ENCODE measurements at regions not wholly inside any gene's neighbourhood (a gene's known extent, or its start where the extent isn't known, plus 50 kb on each side); places are given as distances from the start of the nearest gene placed in this dataset.

DNA sequence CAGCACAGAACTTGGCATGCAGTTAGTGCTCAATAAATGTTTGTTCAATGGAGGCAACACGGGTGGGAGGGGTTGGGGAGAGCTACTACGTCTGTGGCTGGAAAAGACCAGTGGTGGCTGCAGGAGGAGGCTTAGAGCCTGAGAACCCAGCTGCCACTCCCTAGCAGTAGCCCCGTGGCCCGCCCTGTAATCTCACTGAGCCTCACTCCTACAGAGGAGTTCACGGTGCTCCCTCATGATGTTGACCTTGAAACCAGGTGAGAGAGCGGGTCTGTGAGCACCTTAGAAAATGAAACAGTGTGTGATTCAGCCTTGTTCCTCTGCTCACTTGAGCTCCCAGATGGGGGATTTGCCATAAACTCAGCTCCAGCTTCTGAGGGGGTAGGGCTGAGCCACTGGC is 299.6 kb downstream of the NPHP4 start:
- Histone ChIP-seq H3K4me3 (replicated peaks in 1 of 2; ENCODE audit: low read depth in 1 of 2, low read length in 2 of 2) (no peak overlapping the region), H3K9me2 (ENCODE audit: insufficient read depth) (no peaks in the 10 kb centered on the region), H3K27ac (ENCODE audit: low read depth, low read length) (no peak overlapping the region), H4K20me1 (ENCODE audit: insufficient read depth) (no peaks in the 10 kb centered on the region), H3K27me3 (ENCODE audit: insufficient read depth, low read length) (peaks cover 29% of the 10 kb centered on the region), H3K4me2 (ENCODE audit: low read length) (no peak overlapping the region), H3K9me3 (ENCODE audit: control insufficient read depth in 1 of 2, insufficient read depth in 1 of 2, low read depth in 1 of 2, low read length in 2 of 2) (no peaks in the 10 kb centered on the region), H3K79me2 (ENCODE audit: insufficient read depth, low read length) (no peaks in the 10 kb centered on the region), H2AFZ (ENCODE audit: low read depth, low read length, poor library complexity, severe bottlenecking) (no peak overlapping the region), H3K4me1 (ENCODE audit: control insufficient read depth in 1 of 2, insufficient read depth in 2 of 2, low read length in 2 of 2) (no peaks in the 10 kb centered on the region), H3K9ac (ENCODE audit: low read length) (no peak overlapping the region), H3K36me3 (ENCODE audit: control insufficient read depth in 1 of 2, insufficient read depth in 2 of 2, low read length in 2 of 2) (no peaks in the 10 kb centered on the region)
- ATAC-seq (no peak), DNase-seq (ENCODE audit: low read depth, low spot score) (no peak)
- CTCF ChIA-PET, result no interaction called here
- RAD21 ChIA-PET (ENCODE audit: low non-redundant PET in 1 of 2, low total read pairs in 2 of 2, uncharacterized antibody in 2 of 2, unreplicated experiment in 2 of 2), result no interaction called here
- POLR2A ChIA-PET, result no interaction called here
- TF ChIP-seq POLR2A (IDR thresholded peaks at IDR 0.05; ENCODE audit: borderline replicate concordance, extremely low read depth, insufficient read depth, insufficient read length) (no peak), POLR2AphosphoS5 (IDR thresholded peaks at IDR 0.05; ENCODE audit: low read depth, low read length) (no peak), CEBPB (IDR thresholded peaks at IDR 0.05; ENCODE audit: low read depth) (no peak), ELF1 (IDR thresholded peaks at IDR 0.05; ENCODE audit: borderline replicate concordance, low read depth) (no peak)
- no TSS peak for BruUV-seq (replicated peaks)
- intact Hi-C loops (cut with micrococcal nuclease), result no loop called here

DNA sequence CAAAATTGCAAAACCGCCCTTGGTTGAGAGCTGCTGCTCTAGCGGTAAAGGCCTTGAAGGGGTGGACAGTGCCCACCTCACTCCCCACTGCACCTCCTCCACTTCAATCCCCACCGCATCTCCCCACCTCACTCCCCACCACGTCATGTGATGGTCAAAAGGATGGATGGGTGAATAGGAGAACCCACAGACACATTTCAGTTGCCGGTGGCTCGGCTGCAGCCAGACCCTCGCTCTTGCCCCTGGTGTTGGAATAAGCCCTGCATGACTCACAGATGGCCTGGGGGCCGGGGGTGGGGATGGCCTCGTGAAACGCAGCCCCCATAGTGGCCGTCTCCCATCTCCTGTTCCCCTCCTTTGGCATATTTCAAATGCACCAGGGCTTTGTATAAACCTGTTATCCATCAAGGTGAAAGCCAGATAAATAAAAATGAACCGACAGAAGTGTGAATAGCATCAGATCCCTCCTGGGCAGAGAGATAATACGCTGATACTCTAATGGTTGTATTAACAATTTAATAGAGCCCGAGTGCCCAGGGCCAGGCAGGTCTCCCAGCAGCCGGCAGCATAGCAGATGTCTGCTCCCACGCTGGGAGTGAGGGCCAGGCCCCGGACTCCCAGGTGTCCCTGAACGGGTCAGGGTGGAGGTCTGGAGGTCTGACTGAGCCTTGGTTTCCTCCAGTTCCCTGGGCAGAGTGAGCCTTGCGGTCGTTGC is 300.3 kb downstream of the NPHP4 start:
- ATAC-seq, result no peak
- peaks cover 24% of the 10 kb centered on the region for H3K27me3 ChIP-seq (ENCODE audit: insufficient read depth, low read length)
- CTCF ChIA-PET, result no interaction called here

More for the DNA sequence above, 300.3 kb downstream of the NPHP4 start:
- no peaks in the 10 kb centered on the region for H4K20me1 ChIP-seq (ENCODE audit: insufficient read depth)
- DNase-seq (ENCODE audit: low read depth, low spot score), result no peak
- POLR2A ChIA-PET, result no interaction called here
- H3K27ac ChIP-seq (ENCODE audit: low read depth, low read length), result no peak overlapping the region
- no peaks in the 10 kb centered on the region for H3K79me2 ChIP-seq (ENCODE audit: insufficient read depth, low read length)
- H3K9me3 ChIP-seq (ENCODE audit: control insufficient read depth in 1 of 2, insufficient read depth in 1 of 2, low read depth in 1 of 2, low read length in 2 of 2), result no peaks in the 10 kb centered on the region
- no peak overlapping the region for H2AFZ ChIP-seq (ENCODE audit: low read depth, low read length, poor library complexity, severe bottlenecking)
- no peak overlapping the region for H3K4me2 ChIP-seq (ENCODE audit: low read length)
- no peak for TF ChIP-seq EZH2phosphoT487 (IDR thresholded peaks at IDR 0.05; ENCODE audit: borderline replicate concordance)
- TF ChIP-seq ELF1 (IDR thresholded peaks at IDR 0.05; ENCODE audit: borderline replicate concordance, low read depth), result no peak
- no peak for TF ChIP-seq SP1 (IDR thresholded peaks at IDR 0.05; ENCODE audit: low read depth)
- H3K4me3 ChIP-seq (replicated peaks in 1 of 2; ENCODE audit: low read depth in 1 of 2, low read length in 2 of 2), result no peak overlapping the region
- no peaks in the 10 kb centered on the region for H3K36me3 ChIP-seq (ENCODE audit: control insufficient read depth in 1 of 2, insufficient read depth in 2 of 2, low read length in 2 of 2)
- no peaks in the 10 kb centered on the region for H3K4me1 ChIP-seq (ENCODE audit: control insufficient read depth in 1 of 2, insufficient read depth in 2 of 2, low read length in 2 of 2)
- BruUV-seq (replicated peaks), result no TSS peak
- RAD21 ChIA-PET (ENCODE audit: low non-redundant PET in 1 of 2, low total read pairs in 2 of 2, uncharacterized antibody in 2 of 2, unreplicated experiment in 2 of 2), result no interaction called here
- H3K9me2 ChIP-seq (ENCODE audit: insufficient read depth), result no peaks in the 10 kb centered on the region
- no peak overlapping the region for H3K9ac ChIP-seq (ENCODE audit: low read length)
- intact Hi-C loops (cut with micrococcal nuclease), result no loop called here

Measured in HCT116 (cell line).